Ishikawa (cell line): ENCODE measurements at regions not wholly inside any gene's neighbourhood (a gene's known extent, or its start where the extent isn't known, plus 50 kb on each side); places are given as distances from the start of the nearest gene placed in this dataset.

Source experiments
- RAD21 ChIP-seq: IDR thresholded peaks from 2 replicates; pipeline ENCODE4 v1.6.1; 2012; ENCODE audit warnings: low read depth
- REST ChIP-seq: IDR thresholded peaks from 2 replicates; pipeline ENCODE4 v1.6.1; 2012; ENCODE audit warnings: low read depth, mild to moderate bottlenecking
- TAF1 ChIP-seq: IDR thresholded peaks from 2 replicates; pipeline ENCODE4 v1.6.1; 2012; ENCODE audit warnings: low read depth, mild to moderate bottlenecking
- TEAD4 ChIP-seq: IDR thresholded peaks from 2 replicates; pipeline ENCODE4 v1.6.1; 2012
- YY1 ChIP-seq: IDR thresholded peaks from 2 replicates; pipeline ENCODE4 v1.6.1; 2012; ENCODE audit warnings: low read depth

- no peak for TF ChIP-seq RAD21
- TF ChIP-seq TAF1, result no peak
- no peak for TF ChIP-seq YY1
- no peak for TF ChIP-seq REST
- TF ChIP-seq TEAD4, result no peak
Measured at GRCh38 chr1:172941945-172942344, 108.8 kb downstream of the TNFSF18 start.
